SK-N-SH (cell line): ENCODE measurements at regions not wholly inside any gene's neighbourhood (a gene's known extent, or its start where the extent isn't known, plus 50 kb on each side); places are given as distances from the start of the nearest gene placed in this dataset.

ENCODE experiments used
- CTCF ChIA-PET: fragments of 300-600, 350-600 bp; formaldehyde crosslinking; extraction: SDS; loops from one replicate; lab custom pipeline; 2021; lab: Yijun Ruan, JAX
- POLR2A ChIA-PET: fragments of 350-600 bp; sonication (Branson Sonifier 250); formaldehyde crosslinking; extraction: SDS; loops from one replicate; lab custom pipeline; 2020; ENCODE audit warnings: antibody characterized with exemption, inconsistent platforms; lab: Yijun Ruan, JAX
- DNase-seq: peaks from one replicate; pipeline ENCODE4 v3.0.0; 2012
- H2AFZ ChIP-seq: fragments of 200-600 bp; sonication (generic); 2 replicates; pipeline ENCODE4 v1.8.1; 2016; ENCODE audit warnings: antibody characterized with exemption, mild to moderate bottlenecking, low read depth
- H3F3A ChIP-seq: fragments of 200-600 bp; sonication (generic); replicated peaks from 2 replicates; pipeline ENCODE3; 2016; ENCODE audit warnings: antibody characterized with exemption, mild to moderate bottlenecking; ENCODE audit not compliant: insufficient read depth
- H3K27ac ChIP-seq, 2 experiments: fragments of 200-500 bp in 1 of 2; fragments of 200-600 bp in 1 of 2; sonication (Bioruptor generic) in 1 of 2; sonication (generic), shearing (Covaris generic) in 1 of 2; 2 replicates each; pipeline versions ENCODE4 v1.5.1 to v1.6.1; 2014 to 2016; ENCODE audit warnings: low read depth in 2 of 2, inconsistent platforms in 1 of 2, low read length in 1 of 2, mild to moderate bottlenecking in 1 of 2, mixed read lengths in 1 of 2
- H3K27me3 ChIP-seq: fragments of 200-600 bp; sonication (generic), shearing (Covaris generic); 2 replicates; pipeline ENCODE4 v1.6.1; 2016; ENCODE audit warnings: mixed run types; ENCODE audit not compliant: insufficient read depth
- H3K36me3 ChIP-seq, 2 experiments: fragments of 200-500 bp in 1 of 2; fragments of 200-600 bp in 1 of 2; sonication (Bioruptor generic) in 1 of 2; sonication (generic) in 1 of 2; replicated peaks in 1 of 2; 2 replicates each; pipeline versions ENCODE3 to v1.5.1; 2014 to 2016; ENCODE audit warnings: low read length in 1 of 2, mild to moderate bottlenecking in 1 of 2; ENCODE audit not compliant: insufficient read depth in 2 of 2, control insufficient read depth in 1 of 2
- H3K4me1 ChIP-seq, 2 experiments: fragments of 200-500 bp in 1 of 2; fragments of 200-600 bp in 1 of 2; sonication (Bioruptor generic) in 1 of 2; sonication (generic), shearing (Covaris generic) in 1 of 2; 2 replicates each; pipeline versions ENCODE4 v1.5.1 to v1.6.1; 2014 to 2016; ENCODE audit warnings: low read depth in 1 of 2, low read length in 1 of 2, mixed run types in 1 of 2; ENCODE audit not compliant: insufficient read depth in 2 of 2, control insufficient read depth in 1 of 2
- H3K4me2 ChIP-seq: fragments of 200-600 bp; sonication (generic), shearing (Covaris generic); 2 replicates; pipeline ENCODE4 v1.6.1; 2017; ENCODE audit warnings: mixed run types
- H3K4me3 ChIP-seq, 2 experiments: fragments of 200-500 bp in 1 of 2; fragments of 200-600 bp in 1 of 2; sonication (Bioruptor generic) in 1 of 2; sonication (generic), shearing (Covaris generic) in 1 of 2; 2 replicates each; pipeline versions ENCODE4 v1.5.1 to v1.8.1; 2014 to 2016; ENCODE audit warnings: low read depth in 2 of 2, inconsistent platforms in 1 of 2, low read length in 1 of 2, mild to moderate bottlenecking in 1 of 2, mixed read lengths in 1 of 2, moderate library complexity in 1 of 2
- H3K79me2 ChIP-seq: fragments of 200-600 bp; sonication (generic); 2 replicates; pipeline ENCODE4 v1.8.1; 2017; ENCODE audit warnings: mild to moderate bottlenecking; ENCODE audit not compliant: insufficient read depth
- H3K9ac ChIP-seq: fragments of 200-600 bp; sonication (generic); 2 replicates; pipeline ENCODE4 v1.6.1; 2017; ENCODE audit warnings: mixed run types
- H3K9me2 ChIP-seq: fragments of 200-600 bp; sonication (generic); 2 replicates; pipeline ENCODE4 v1.6.1; 2017; ENCODE audit warnings: mixed run types
- H3K9me3 ChIP-seq: fragments of 200-600 bp; sonication (generic); 2 replicates; pipeline ENCODE4 v1.6.1; 2017; ENCODE audit warnings: mixed run types, mild to moderate bottlenecking, moderate library complexity
- H4K20me1 ChIP-seq: fragments of 200-600 bp; sonication (generic); 2 replicates; pipeline ENCODE4 v1.6.1; 2017; ENCODE audit warnings: mild to moderate bottlenecking, mixed run types; ENCODE audit not compliant: insufficient read depth
- CTCF ChIP-seq: fragments of 200-600 bp; sonication (generic); IDR thresholded peaks from 2 replicates; pipeline ENCODE4 v1.6.1; 2017; ENCODE audit warnings: antibody characterized with exemption, mild to moderate bottlenecking, moderate library complexity
- ELF1 ChIP-seq: IDR thresholded peaks from 2 replicates; pipeline ENCODE4 v1.4.0; 2012
- EZH2phosphoT487 ChIP-seq: fragments of 200-600 bp; sonication (generic); IDR thresholded peaks from 2 replicates; pipeline ENCODE4 v1.6.1; 2017; ENCODE audit warnings: low read depth, mixed run types, mild to moderate bottlenecking, antibody characterized with exemption, moderate library complexity, borderline replicate concordance
- FOSL2 ChIP-seq: IDR thresholded peaks from 2 replicates; pipeline ENCODE4 v1.4.0; 2012; ENCODE audit warnings: low read depth, mild to moderate bottlenecking, moderate library complexity, borderline replicate concordance
- FOXJ3 ChIP-seq: sonication (generic); formaldehyde crosslinking; IDR thresholded peaks from 2 replicates; pipeline ENCODE4 v1.5.1; 2020; ENCODE audit warnings: mild to moderate bottlenecking, missing genetic modification reagents
- FOXM1 ChIP-seq: IDR thresholded peaks from 2 replicates; pipeline ENCODE4 v1.4.0; 2012; ENCODE audit warnings: low read depth, mild to moderate bottlenecking
- GATA2 ChIP-seq: sonication (generic); formaldehyde crosslinking; IDR thresholded peaks from 2 replicates; pipeline ENCODE4 v1.5.0; 2020; ENCODE audit warnings: mild to moderate bottlenecking, missing genetic modification reagents
- IRF3 ChIP-seq: fragments of 150-350 bp; IDR thresholded peaks from 2 replicates; pipeline ENCODE4 v1.6.1; 2016; ENCODE audit warnings: mild to moderate bottlenecking, low read depth, low read length
- JUND ChIP-seq: IDR thresholded peaks from 2 replicates; pipeline ENCODE4 v1.4.0; 2012
- MAX ChIP-seq: IDR thresholded peaks from 2 replicates; pipeline ENCODE4 v1.4.0; 2012; ENCODE audit warnings: low read depth
- MXI1 ChIP-seq: IDR thresholded peaks from 2 replicates; pipeline ENCODE4 v1.6.1; 2012; ENCODE audit warnings: mild to moderate bottlenecking, low read depth, low read length, improper control_type of control experiment
- NRF1 ChIP-seq: IDR thresholded peaks from 2 replicates; pipeline ENCODE4 v1.6.1; 2012; ENCODE audit warnings: low read depth, mild to moderate bottlenecking, low read length
- RCOR1 ChIP-seq: fragments of 150-350 bp; IDR thresholded peaks from 2 replicates; pipeline ENCODE4 v1.6.1; 2017; ENCODE audit warnings: antibody characterized with exemption, low read length
- RFX5 ChIP-seq: IDR thresholded peaks from 2 replicates; pipeline ENCODE4 v1.6.1; 2012; ENCODE audit warnings: mild to moderate bottlenecking, improper control_type of control experiment, low read length
- SIN3A ChIP-seq: IDR thresholded peaks from 2 replicates; pipeline ENCODE4 v1.6.1; 2012; ENCODE audit warnings: low read depth, mild to moderate bottlenecking, low read length, moderate library complexity, borderline replicate concordance
- SMC3 ChIP-seq: IDR thresholded peaks from 2 replicates; pipeline ENCODE4 v1.6.1; 2012; ENCODE audit warnings: low read depth, low read length, improper control_type of control experiment
- TCF12 ChIP-seq: IDR thresholded peaks from 2 replicates; pipeline ENCODE4 v1.4.0; 2012
- TEAD4 ChIP-seq: IDR thresholded peaks from 2 replicates; pipeline ENCODE4 v1.4.0; 2012; ENCODE audit warnings: mild to moderate bottlenecking, borderline replicate concordance; ENCODE audit not compliant: insufficient read depth
- USF1 ChIP-seq: IDR thresholded peaks from 2 replicates; pipeline ENCODE4 v1.4.0; 2012; ENCODE audit warnings: low read depth, borderline replicate concordance
- USF2 ChIP-seq: fragments of 150-350 bp; IDR thresholded peaks from 2 replicates; pipeline ENCODE4 v1.6.1; 2017; ENCODE audit warnings: antibody characterized with exemption, low read length, low read depth, borderline replicate concordance
- ZBTB33 ChIP-seq: IDR thresholded peaks from 2 replicates; pipeline ENCODE4 v1.4.0; 2012; ENCODE audit warnings: low read depth, borderline replicate concordance
- WGBS: methylation state at CpG from one replicate; pipeline ENCODE4 v1.1.6; 2017; ENCODE audit warnings: low lambda C conversion rate; 5-methylcytosine and 5-hydroxymethylcytosine counted together

GRCh38 chr3:151592287-151592686 is 131.4 kb upstream of the IGSF10 start:
- Histone ChIP-seq H3K9me2 (no peaks in the 10 kb centered on the region; the same call in 1 of the 2 replicates), H3K9me3 (no peaks in the 10 kb centered on the region), H3K36me3 (no peaks in the 10 kb centered on the region), H3K27ac (no peak overlapping the region), H3K4me3 (no peak overlapping the region), H3F3A (no peaks in the 10 kb centered on the region), H3K79me2 (no peaks in the 10 kb centered on the region), H3K4me1 (no peaks in the 10 kb centered on the region)
- CTCF ChIA-PET, result no interaction called here
- no peak for DNase-seq
- POLR2A ChIA-PET, result no interaction called here
- TF ChIP-seq FOSL2 (no peak), SIN3A (no peak), USF1 (no peak), RFX5 (no peak), JUND (no peak), FOXM1 (no peak), TEAD4 (no peak), GATA2 (no peak), FOXJ3 (no peak), MXI1 (no peak), CTCF (no peak), USF2 (no peak), NRF1 (no peak), EZH2phosphoT487 (no peak)
- TF ChIP-seq, all 33 proteins: peak for 0
- Histone ChIP-seq H3K4me2 (no peak overlapping the region), H4K20me1 (no peaks in the 10 kb centered on the region), H3K27me3 (no peaks in the 10 kb centered on the region), H2AFZ (no peak overlapping the region), H3K9ac (no peak overlapping the region)

- Histone ChIP-seq H3K27ac (no peak overlapping the region), H3K9ac (no peak overlapping the region), H3K4me2 (no peak overlapping the region), H3K9me3 (no peaks in the 10 kb centered on the region), H4K20me1 (no peaks in the 10 kb centered on the region), H3K27me3 (no peaks in the 10 kb centered on the region), H2AFZ (no peak overlapping the region), H3K79me2 (no peaks in the 10 kb centered on the region), H3K36me3 (no peaks in the 10 kb centered on the region), H3F3A (no peaks in the 10 kb centered on the region), H3K9me2 (no peaks in the 10 kb centered on the region; the same call in 1 of the 2 replicates), H3K4me1 (no peaks in the 10 kb centered on the region), H3K4me3 (no peak overlapping the region)
- CTCF ChIA-PET, result no interaction called here
- POLR2A ChIA-PET, result no interaction called here
- no peak for DNase-seq
- WGBS, result 45% methylated on average over 1 of the region's 1 CpG
- TF ChIP-seq IRF3, result no peak
- no peak for TF ChIP-seq TCF12
- no peak for TF ChIP-seq ZBTB33
- no peak for TF ChIP-seq USF2
- no peak for TF ChIP-seq SIN3A
- no peak for TF ChIP-seq USF1
- no peak for TF ChIP-seq ELF1
- TF ChIP-seq MAX, result no peak
- TF ChIP-seq RCOR1, result no peak
- TF ChIP-seq SMC3, result no peak
- TF ChIP-seq FOXM1, result no peak
Observed at GRCh38 chr3:151591441-151591840, 130.6 kb upstream of the IGSF10 start.
